ENCODE measurements at regions not wholly inside any gene's neighbourhood (a gene's known extent, or its start where the extent isn't known, plus 50 kb on each side); places are given as distances from the start of the nearest gene placed in this dataset.

- ChIA-PET CTCF (ENCODE audit: low intra/inter-chr PET ratio) (no interaction called here), POLR2A (no interaction called here)
- Histone ChIP-seq H3K4me3 (no peak overlapping the region), H3K9me1 (ENCODE audit: control insufficient read depth, insufficient read depth, low read length) (no peaks in the 10 kb centered on the region), H3K36me3 (ENCODE audit: control insufficient read depth, insufficient read depth, low read length) (no peaks in the 10 kb centered on the region), H3K9ac (ENCODE audit: insufficient read depth in 1 of 2, low read depth in 2 of 2, low read length in 2 of 2) (no peak overlapping the region), H3K4me1 (replicated peaks in 1 of 2; ENCODE audit: control insufficient read depth in 2 of 2, insufficient read depth in 2 of 2, low read length in 2 of 2) (no peaks in the 10 kb centered on the region), H3K79me2 (ENCODE audit: control insufficient read depth, insufficient read depth, low read length) (no peaks in the 10 kb centered on the region), H2AFZ (ENCODE audit: low read depth, low read length) (no peak overlapping the region), H3K27me3 (ENCODE audit: control insufficient read depth in 2 of 2, insufficient read depth in 2 of 2, low read length in 2 of 2) (no peaks in the 10 kb centered on the region; a peak in 1 of 5 replicates), H3K9me3 (replicated peaks; ENCODE audit: control insufficient read depth, insufficient read depth, low read depth, low read length) (no peaks in the 10 kb centered on the region), H3K4me2 (ENCODE audit: insufficient read depth, low read length) (no peak overlapping the region), H4K20me1 (replicated peaks; ENCODE audit: control insufficient read depth, insufficient read depth, low read length) (no peaks in the 10 kb centered on the region), H3K27ac (ENCODE audit: extremely low read depth, low read depth, low read length) (no peak overlapping the region)
- TF ChIP-seq THRB (CRISPR knock-in tag; conservative IDR thresholded peaks at IDR 0.05) (no peak), PML (IDR thresholded peaks at IDR 0.05; ENCODE audit: low read length) (no peak), ZNF785 (CRISPR knock-in tag; IDR thresholded peaks at IDR 0.05) (no peak), PRPF4 (IDR thresholded peaks at IDR 0.05; ENCODE audit: insufficient read depth, low read depth, low read length, poor library complexity, severe bottlenecking) (no peak), HDAC1 (IDR thresholded peaks at IDR 0.05) (no peak), ZNF197 (CRISPR knock-in tag; IDR thresholded peaks at IDR 0.05; ENCODE audit: low read depth) (no peak), FIP1L1 (IDR thresholded peaks at IDR 0.05; ENCODE audit: low read depth, low read length, poor library complexity, severe bottlenecking) (no peak), BRF1 (IDR thresholded peaks at IDR 0.05; ENCODE audit: borderline replicate concordance, extremely low read depth, insufficient read length) (no peak), ZNF717 (CRISPR knock-in tag; IDR thresholded peaks at IDR 0.05) (no peak), SLC30A9 (CRISPR knock-in tag; IDR thresholded peaks at IDR 0.05) (no peak), CBX5 (IDR thresholded peaks at IDR 0.05; ENCODE audit: borderline replicate concordance, low read depth) (no peak), ZNF184 (CRISPR knock-in tag; IDR thresholded peaks at IDR 0.05) (no peak), CTCFL (IDR thresholded peaks at IDR 0.05; ENCODE audit: borderline replicate concordance, insufficient read depth, low read depth, low read length, poor library complexity, severe bottlenecking) (no peak)
- WGBS (ENCODE audit: insufficient coverage, low coverage, missing lambda C conversion rate) = 0% methylated on average over 3 of the region's 3 CpGs
- FAIRE-seq = no peak
- no peak for ATAC-seq
- no peak for DNase-seq (ENCODE audit: extremely low read depth in 1 of 4, low spot score in 3 of 4)
- in situ Hi-C loops (cut with MboI) (no loop called here), intact Hi-C loops (cut with micrococcal nuclease) (no loop called here)
- no TSS peak for BruUV-seq (replicated peaks)
These were observed 95.2 kb upstream of the TTC29 start for GRCh38 chr4:147040874-147041273.
